ENCODE measurements at regions not wholly inside any gene's neighbourhood (a gene's known extent, or its start where the extent isn't known, plus 50 kb on each side); places are given as distances from the start of the nearest gene placed in this dataset.
"Not testable (repeated sequence)": the region's sequence is repeated elsewhere in the genome, so short reads cannot be mapped to it uniquely, and the experiment has no call there.

DNA sequence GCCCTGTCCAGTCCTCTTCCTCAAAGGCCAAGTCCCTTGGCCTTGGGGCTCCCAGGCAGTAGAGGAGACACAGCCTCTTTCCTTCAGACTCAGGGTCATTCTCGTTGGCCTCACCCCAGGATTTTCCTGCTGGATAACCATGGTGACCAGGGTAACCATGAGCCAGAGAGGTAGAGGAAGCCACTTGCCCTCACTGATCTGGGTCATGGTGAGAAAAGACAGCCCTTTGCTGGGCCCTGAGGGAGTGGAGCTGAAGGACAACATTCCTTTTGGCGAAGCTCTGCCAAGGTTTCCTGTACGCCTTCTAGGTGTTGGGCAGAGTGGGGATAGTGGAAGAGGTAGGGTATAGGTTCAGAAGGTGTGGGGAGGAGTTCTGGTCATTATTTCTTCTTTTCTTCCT, 53.1 kb upstream of the WNT4 start:
- Mint-ChIP-seq H3K27ac (no peak overlapping the region), H3K36me3 (no peaks in the 10 kb centered on the region), H3K9me3 (no peaks in the 10 kb centered on the region)
- DNase-seq (ENCODE audit: low spot score in 2 of 2) (no peak), ATAC-seq (no peak)

DNA sequence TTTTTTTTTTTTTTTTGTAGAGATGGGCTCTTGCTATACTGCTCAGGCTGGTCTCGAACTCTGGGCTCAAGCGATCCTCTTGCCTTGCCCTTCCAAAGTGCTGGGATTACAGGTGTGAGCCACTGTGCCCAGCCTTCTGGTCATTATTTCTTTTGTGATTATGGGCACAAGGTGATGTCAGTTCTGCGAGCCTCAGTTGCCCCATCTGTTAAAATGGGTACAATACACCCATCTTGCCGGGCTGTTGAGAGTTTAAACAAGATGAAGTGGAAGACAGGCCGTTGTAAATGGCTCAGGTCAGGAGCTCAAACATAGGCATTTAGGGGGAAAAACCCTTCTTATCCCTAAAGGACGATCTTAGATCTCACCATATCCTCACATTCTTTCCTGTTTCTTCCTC, 53.7 kb upstream of the WNT4 start:
- H3K27ac Mint-ChIP-seq = no peak overlapping the region
- DNase-seq (ENCODE audit: low spot score in 2 of 2) = no peak
- H3K9me3 Mint-ChIP-seq = no peaks in the 10 kb centered on the region
- no peaks in the 10 kb centered on the region for H3K36me3 Mint-ChIP-seq
- no peak for ATAC-seq

DNA sequence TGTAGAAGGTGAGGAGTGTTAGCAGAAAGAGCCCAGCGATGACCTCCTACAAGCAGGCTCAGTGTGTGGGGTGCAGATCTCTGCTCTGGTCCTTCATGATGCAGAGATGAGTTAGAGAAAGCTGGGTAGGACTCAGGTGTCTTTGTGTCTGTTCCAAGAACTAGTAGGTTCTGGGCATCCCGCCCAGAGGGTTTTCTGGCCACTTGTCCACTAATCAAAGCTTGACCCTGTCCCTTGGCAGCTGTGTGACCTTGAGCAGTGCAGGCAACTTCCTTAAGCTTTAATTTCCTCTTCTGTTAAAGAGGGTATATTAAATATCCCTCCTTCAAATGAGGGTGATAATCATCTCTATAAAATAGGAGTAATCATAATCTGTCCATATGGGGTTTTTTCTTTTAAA, 54.7 kb upstream of the WNT4 start:
- H3K36me3 Mint-ChIP-seq = no peaks in the 10 kb centered on the region
- no peak overlapping the region for H3K27ac Mint-ChIP-seq
- H3K9me3 Mint-ChIP-seq = no peaks in the 10 kb centered on the region
- no peak for DNase-seq (ENCODE audit: low spot score in 2 of 2)
- no peak for ATAC-seq

DNA sequence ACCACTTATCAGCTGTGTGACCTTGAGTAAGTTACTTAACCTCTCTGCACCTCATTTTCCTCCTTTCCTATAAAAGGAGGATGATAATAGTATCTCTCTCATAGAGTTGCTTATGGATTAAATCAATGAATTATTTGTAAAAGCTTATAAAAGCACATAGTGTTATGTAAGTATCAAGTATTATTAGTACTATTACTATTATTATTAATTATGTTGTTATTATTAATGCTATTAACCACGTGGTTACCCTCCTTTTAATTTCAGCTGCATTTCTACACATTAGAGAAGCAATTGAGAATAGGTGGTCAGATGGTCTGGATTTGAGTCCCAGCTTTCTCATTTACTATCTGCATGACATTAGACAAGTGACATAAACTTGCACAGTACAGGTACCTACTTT, 58.1 kb upstream of the WNT4 start:
- DNase-seq (ENCODE audit: low spot score in 2 of 2) = no peak
- ATAC-seq = no peak
- Mint-ChIP-seq H3K36me3 (no peaks in the 10 kb centered on the region), H3K27ac (no peak overlapping the region), H3K9me3 (no peaks in the 10 kb centered on the region)

DNA sequence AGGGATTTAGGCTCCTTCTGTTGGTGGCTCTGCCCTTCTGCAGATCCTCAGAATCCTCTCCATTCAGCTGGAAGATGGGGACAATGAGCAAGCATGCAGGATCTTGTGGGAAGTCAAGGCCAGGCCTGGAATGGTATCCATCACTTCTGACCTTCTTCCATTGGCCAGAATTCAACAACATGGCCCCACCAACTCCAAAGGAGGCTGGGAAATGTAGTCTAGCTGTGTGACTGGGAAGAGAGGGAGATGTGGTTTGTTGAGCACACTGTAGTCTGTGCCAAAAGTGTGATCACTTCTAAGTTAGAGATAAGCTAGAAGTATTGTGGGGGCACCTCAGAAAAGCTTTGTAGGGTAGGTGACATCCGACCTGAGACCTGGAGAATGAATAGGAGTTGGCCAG, 60.4 kb upstream of the WNT4 start:
- Mint-ChIP-seq H3K27ac (no peak overlapping the region), H3K36me3 (no peaks in the 10 kb centered on the region), H3K9me3 (no peaks in the 10 kb centered on the region)
- DNase-seq (ENCODE audit: low spot score in 2 of 2) (no peak), ATAC-seq (no peak)

DNA sequence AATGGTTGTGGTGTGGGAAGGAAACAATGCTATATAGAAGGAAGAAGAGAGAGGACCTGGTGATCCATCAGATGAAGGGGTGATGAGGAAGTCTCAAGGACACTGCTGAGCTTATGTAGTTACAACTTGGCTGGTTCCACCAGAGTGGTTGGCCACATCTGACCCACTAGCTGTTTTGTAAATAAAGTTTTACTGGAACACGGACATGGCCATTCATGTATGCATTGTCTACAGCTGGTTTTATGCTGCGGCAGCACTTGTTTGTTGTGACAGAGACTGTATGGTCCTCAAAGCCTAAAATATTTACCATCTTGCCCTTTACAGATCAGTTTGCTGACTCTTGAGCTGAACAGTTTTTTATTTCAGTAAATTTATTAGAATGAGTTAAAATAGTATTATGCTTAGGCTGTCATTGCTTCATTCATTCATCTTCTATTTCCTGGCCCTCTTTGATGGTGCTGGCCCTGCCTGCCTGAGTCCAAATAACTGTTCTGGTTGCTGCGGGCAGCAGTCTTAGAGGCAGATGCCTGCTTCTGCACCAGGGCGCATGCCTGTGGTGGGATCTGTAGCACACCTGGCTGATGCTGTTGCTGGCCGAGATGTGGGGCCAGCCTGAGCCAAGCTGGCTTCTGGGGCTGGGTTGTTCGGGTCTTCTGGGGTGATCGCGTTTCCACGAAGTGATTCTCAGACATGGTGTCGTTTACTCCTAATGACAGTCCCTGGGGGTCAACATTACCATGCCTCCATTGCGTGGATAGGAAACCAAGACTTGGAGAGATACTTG, 61.4 kb upstream of the WNT4 start:
- Mint-ChIP-seq H3K27ac (no peak overlapping the region), H3K36me3 (no peaks in the 10 kb centered on the region), H3K9me3 (no peaks in the 10 kb centered on the region)
- ATAC-seq (no peak), DNase-seq (ENCODE audit: low spot score in 2 of 2) (no peak)

DNA sequence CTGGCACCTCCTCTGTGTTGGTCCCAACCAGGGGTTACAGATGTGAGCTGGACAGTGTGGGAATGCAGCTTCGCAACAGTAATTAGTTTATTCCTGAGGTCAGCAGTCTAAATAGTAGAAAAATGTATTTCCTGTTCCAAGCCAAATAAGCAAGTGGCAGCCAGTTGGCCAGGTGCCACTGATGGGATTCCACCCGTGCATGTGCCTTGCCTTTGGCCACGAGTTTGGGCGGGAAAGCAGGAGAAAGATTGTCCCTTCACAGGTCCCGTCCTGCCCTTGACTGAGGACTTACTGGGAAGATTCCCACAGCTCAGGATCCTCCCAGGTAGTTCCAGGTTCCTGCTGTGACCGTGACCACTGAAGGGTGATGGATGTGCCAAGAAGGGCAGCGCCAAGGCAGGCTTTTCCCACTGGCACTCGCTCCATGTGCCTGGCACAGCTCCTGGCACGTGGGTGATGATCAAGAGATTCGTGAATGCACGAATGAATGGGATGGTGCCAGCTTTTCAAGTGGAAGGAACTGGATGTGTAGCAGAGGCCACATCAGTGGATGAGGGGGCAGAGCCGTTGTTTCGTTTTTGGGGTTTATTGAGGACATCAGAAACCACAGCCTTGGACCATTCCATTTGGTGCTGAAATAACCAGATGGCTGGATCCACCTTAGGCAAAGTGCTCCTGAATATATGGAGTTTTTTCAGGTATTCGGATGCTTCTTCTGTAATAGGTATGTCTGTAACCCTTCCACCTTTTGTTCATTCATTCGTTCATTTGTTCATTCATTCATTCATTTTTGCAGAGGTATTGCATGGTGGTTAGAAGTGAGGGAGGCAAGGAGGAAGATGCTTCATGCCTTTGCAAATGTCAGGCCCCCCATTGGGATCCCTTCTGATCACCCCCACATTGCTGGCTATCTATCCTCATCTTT, 62.4 kb upstream of the WNT4 start:
- ATAC-seq = no peak
- no peaks in the 10 kb centered on the region for H3K36me3 Mint-ChIP-seq

DNA sequence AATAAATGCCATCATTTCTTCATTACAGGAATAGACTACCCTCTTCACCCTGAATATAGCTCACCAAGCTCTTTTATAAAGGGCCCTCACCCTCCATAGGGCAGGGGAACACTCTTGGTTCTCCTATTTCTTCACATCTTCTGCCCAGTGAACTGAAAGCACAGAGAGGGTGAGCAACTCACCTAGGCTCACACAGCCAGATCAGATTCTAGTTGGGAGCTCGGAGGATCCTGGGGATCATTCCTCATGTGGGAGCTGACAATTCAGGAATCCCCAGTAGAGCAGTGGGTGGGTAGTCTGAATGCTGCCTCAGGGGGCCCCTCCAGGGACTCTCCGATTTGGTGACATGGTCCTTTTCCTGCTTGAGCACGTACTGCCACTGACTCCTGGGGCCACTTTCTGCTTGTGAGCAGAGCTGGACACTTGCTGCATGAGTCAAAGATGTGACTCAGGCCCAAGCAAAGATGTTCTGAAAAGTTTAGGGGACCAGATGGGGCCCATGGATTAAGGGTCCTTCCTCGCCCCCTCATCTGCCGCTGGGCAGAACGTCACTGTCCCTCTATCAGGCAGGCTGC, 63.7 kb upstream of the WNT4 start:
- Mint-ChIP-seq H3K36me3 (no peaks in the 10 kb centered on the region), H3K9me3 (no peaks in the 10 kb centered on the region), H3K27ac (no peak overlapping the region)
- ATAC-seq (no peak), DNase-seq (ENCODE audit: low spot score in 2 of 2) (no peak)

More for the DNA sequence above, 62.4 kb upstream of the WNT4 start:
- Mint-ChIP-seq H3K27ac (no peak overlapping the region), H3K9me3 (no peaks in the 10 kb centered on the region)
- no peak for DNase-seq (ENCODE audit: low spot score in 2 of 2)

DNA sequence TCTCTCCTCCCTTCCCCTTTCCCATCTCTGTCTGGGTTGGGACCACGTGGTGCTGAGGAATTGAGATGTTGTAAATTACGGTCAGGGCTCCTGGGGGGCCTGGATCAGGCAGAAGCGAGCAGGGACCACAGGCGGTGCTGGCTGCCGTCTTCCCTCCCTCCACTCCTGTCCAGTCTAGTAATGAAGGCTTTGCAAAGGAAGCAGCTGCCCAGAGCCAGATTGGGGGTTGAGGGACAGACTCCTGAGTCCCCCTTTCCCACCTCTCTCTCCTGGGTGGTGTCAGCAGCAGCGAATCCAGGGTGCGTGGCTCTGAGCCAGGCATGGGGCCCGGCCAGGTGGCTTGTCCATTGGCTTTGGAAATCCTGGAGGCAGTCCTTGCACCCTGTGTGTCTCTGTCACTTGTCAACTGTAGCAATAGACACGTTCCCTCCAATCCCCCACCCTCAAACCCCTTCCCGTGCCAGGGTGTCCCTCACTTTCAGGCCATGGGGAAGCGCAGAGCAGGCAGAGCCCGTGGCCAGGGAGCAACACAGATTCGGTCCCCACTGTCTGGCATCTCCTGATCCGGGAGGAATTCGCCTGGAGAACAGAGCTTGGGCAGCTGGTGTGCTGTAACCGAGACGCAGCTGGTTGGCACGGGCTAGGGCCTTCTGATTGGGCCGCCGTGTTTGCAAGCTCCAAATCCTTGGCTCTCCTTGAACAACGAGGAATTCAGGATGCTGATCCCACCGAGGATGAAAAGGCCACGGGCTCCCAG, 64.8 kb upstream of the WNT4 start:
- Mint-ChIP-seq H3K9me3 (no peaks in the 10 kb centered on the region), H3K36me3 (no peaks in the 10 kb centered on the region), H3K27ac (no peak overlapping the region)
- ATAC-seq (no peak), DNase-seq (ENCODE audit: low spot score in 2 of 2) (no peak)

DNA sequence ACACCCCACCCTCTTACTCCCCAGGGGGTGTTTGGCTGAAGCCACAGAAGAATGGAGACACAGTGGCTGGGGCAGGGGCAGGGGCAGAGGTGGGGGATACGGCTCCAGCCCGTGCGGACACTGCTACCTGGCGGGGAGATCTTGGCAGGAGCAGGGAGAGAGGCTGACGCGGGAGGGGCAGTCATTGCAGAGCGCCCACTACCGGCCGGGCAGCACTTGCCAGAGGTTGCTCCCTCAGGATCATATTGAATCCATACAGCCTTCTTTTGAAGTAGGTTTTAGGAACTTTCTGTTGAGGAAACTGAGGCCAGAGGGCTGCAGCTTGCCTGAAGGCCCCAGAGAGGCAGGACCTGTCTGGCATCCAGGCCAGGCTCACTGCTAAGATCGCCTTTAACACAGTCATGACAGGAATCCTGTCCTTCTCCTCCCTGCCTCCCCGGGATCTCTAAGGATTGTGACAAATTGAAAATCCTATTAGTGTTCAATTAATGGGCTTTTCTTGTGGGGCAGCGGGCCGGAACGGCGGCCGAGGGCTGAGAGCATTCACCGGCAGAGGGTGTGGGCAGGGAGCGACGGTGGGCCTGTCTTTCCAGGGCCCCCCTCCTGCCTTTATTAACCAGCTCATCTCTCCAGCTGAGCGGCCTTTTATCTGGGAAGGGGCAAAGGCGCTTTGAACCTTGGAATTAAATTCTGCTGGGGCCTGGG, 65.5 kb upstream of the WNT4 start:
- Mint-ChIP-seq H3K27ac (no peak overlapping the region), H3K9me3 (no peaks in the 10 kb centered on the region), H3K36me3 (no peaks in the 10 kb centered on the region)
- no peak for ATAC-seq
- DNase-seq (ENCODE audit: low spot score in 2 of 2) = no peak

DNA sequence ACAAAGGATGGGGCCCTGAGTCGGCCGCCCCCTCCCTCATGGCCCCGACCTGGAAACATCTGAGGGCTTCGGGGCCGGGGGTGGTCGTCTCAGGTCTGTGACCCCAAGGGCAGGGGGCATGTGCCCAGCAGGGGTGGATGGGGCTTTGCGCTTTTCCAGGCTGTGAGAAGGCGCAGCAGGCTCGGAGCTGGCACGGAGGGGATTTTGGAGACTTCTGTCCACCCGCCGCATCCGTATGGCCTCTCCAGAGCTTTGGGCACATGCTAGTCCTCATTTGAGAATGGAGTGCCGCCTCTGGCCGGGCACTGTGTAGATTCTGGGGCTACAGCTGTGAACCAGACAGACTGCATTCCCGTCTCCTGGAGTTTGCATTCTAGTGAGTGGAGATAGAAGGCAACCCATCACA, 66.1 kb upstream of the WNT4 start:
- no peaks in the 10 kb centered on the region for H3K36me3 Mint-ChIP-seq
- DNase-seq (ENCODE audit: low spot score in 2 of 2) = no peak
- no peak for ATAC-seq
- H3K27ac Mint-ChIP-seq = no peak overlapping the region
- no peaks in the 10 kb centered on the region for H3K9me3 Mint-ChIP-seq

DNA sequence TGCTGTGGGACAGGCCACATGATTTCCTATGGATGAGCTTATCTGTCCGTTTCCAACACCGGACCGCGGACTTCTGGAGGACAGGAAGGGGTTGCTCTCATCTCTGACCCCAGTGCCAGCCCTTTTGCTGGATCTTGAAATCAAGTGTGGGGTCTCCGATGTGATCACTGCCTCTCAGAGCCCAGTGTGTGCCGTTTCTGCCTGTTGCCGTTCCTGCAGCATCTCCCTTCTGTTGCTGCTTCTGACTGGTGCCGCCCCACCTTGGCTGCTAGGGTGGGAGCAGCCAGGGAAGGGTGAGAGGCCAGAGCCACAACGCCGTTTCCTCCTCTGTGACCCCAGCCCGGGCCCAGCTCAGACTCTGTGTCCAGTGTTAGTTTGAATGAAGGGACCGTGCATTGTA, 67.3 kb upstream of the WNT4 start:
- ATAC-seq (no peak), DNase-seq (ENCODE audit: low spot score in 2 of 2) (no peak)
- Mint-ChIP-seq H3K36me3 (no peaks in the 10 kb centered on the region), H3K27ac (peak overlapping the region in 1 of 2 donors; percentile 73), H3K9me3 (no peaks in the 10 kb centered on the region)

DNA sequence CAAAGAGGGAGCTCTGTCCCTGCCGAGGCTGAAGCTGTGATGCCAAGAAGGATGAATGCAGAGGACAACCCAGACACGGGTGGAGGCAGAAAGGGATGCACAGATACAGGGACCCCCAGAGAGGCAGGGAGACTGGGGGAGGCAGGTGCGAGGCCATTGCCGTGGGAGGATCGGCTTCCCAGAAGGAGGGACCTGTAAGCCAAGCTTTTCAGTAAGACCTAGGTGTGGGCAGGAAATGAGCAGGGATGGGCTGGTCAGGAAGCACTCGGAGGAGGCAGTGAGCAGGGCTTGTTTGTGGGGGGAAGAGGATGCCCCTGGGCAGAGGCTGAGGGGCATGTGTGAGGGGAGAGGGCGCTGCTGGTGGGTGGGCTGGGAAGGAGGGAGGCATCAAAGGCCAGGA, 67.7 kb upstream of the WNT4 start:
- ATAC-seq = no peak
- no peaks in the 10 kb centered on the region for H3K36me3 Mint-ChIP-seq
- no peaks in the 10 kb centered on the region for H3K9me3 Mint-ChIP-seq
- no peak for DNase-seq (ENCODE audit: low spot score in 2 of 2)
- H3K27ac Mint-ChIP-seq = peak overlapping the region in 1 of 2 donors; percentile 73

DNA sequence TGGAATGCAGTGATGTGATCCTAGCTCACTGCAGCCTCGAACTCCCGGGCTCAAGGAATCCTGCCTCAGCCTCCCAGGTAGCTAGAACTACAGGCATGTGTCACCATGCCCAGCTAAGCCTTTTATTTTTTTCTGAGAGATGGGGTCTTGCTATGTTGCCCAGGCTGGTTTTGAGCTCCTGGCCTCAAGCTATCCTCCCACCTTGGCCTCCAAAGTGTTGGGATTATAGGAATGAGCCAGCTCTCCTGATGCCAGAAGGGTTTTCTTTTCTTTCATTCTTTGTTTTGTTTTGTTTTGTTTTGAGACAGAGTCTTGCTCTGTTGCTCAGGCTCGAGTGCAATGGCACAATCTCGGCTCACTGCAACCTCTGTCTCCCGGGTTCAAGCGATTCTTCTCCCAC, 68.6 kb upstream of the WNT4 start:
- not testable (repeated sequence) for ATAC-seq; H3K9me3 Mint-ChIP-seq; H3K27ac Mint-ChIP-seq; H3K36me3 Mint-ChIP-seq; DNase-seq (ENCODE audit: low spot score in 2 of 2)

DNA sequence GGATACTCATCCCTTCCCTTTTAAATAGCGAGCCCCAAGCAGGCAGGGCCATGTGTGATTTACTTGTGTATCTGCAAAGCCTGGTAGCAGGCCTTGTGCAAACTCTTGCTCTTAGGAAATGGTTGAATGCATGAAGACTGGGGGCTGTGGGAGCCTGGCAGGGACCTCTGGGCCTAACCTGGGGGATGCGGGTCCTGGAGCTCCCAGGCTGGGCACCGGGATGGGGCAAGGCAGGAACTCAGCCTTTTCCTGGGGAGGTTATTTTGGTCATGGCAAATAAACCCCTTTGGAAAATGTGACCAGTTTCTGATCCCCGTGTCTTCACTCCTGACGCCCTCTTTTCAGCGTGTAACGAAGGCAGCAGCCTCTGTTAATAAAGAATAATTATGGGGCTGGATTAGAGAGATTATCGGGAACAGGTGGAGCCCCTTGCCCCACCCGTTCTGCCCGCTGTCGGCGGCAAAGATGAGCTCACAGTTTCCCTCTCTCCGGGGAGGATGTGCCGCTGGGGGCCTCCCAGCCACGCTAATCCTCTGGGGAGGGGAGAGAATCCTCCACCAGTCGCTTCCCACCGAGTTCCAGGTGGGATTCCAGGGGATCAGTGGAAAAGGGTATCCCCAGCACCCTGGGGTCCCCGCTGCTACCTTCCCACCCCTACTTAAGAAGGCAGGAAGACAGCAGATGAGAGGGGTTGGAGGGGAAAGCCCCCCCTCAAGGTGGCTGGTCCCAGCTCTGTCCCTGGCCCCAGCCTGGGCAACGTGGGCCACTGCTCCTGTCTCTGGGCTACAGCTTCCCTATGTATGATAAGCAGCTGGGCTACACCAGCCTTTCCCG, 69.7 kb upstream of the WNT4 start:
- Mint-ChIP-seq H3K9me3 (no peaks in the 10 kb centered on the region), H3K36me3 (no peaks in the 10 kb centered on the region), H3K27ac (no peak overlapping the region)
- ATAC-seq = no peak
- DNase-seq (ENCODE audit: low spot score in 2 of 2) = no peak

All from activated naive CD4-positive, alpha-beta T cell treated with anti-CD3 and anti-CD28 coated beads, Interleukin-2, amount 50 U/mL, for 72 hours (primary cell).